MG63 (cell line): ENCODE measurements at regions not wholly inside any gene's neighbourhood (a gene's known extent, or its start where the extent isn't known, plus 50 kb on each side); places are given as distances from the start of the nearest gene placed in this dataset.
"Not testable (repeated sequence)": the region's sequence is repeated elsewhere in the genome, so short reads cannot be mapped to it uniquely, and the experiment has no call there.

Experiments used
- DNase-seq: peaks from one replicate; pipeline ENCODE4 v3.0.0-alpha.2; 2020
- H3K27me3 ChIP-seq: fragments of 250-450 bp; sonication (Bioruptor Pico); 2 replicates; pipeline ENCODE4 v1.5.1; 2020; ENCODE audit warnings: mild to moderate bottlenecking, moderate library complexity
- H3K36me3 ChIP-seq: fragments of 250-450 bp; sonication (Bioruptor Pico); 2 replicates; pipeline ENCODE4 v1.5.1; 2020; ENCODE audit warnings: mild to moderate bottlenecking, moderate library complexity
- H3K4me3 ChIP-seq: fragments of 250-450 bp; sonication (Bioruptor Pico); 2 replicates; pipeline ENCODE4 v1.5.1; 2020; ENCODE audit warnings: mild to moderate bottlenecking, moderate library complexity
- H3K9me3 ChIP-seq: fragments of 250-450 bp; sonication (Bioruptor Pico); 2 replicates; pipeline ENCODE4 v1.5.1; 2020; ENCODE audit warnings: mild to moderate bottlenecking, moderate library complexity

DNA sequence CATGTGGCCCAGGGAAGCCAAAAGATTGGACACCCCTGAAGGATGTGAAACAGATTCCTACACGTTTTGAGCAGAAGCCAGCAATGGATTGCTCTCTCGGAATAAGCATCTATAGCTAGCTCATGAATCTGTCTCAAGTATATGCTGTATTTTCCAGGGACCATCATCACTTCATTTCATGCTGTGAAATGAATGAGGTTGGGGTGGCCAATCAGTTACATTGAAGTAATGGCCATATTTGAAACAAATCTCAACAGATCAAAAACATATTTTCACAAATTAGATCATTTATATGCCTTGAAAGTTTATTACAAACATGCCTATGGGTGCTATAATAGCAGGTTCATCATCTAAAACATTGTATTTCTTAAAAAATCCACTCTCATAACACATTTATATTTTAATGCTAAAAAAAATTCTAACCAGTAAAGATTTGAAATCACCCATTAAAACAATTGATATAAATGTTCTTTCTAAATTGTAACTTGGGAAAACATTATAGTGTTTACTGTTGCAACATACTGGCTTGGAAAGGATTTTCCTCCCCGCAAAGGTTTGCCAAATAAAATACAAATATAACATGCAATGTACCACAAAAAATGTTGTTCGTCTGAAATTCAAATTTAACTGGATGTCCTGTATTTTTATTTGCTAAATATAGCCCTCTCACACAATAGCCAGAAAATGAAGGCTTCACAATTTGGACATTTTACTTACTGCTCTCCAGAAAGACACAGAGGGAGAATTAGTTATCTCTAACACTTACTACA lies 743.6 kb downstream of the KCNJ2 start:
- no peaks in the 10 kb centered on the region for H3K36me3 ChIP-seq
- DNase-seq = no peak
- no peaks in the 10 kb centered on the region for H3K27me3 ChIP-seq
- no peak overlapping the region for H3K4me3 ChIP-seq
- H3K9me3 ChIP-seq = peaks cover 2% of the 10 kb centered on the region

DNA sequence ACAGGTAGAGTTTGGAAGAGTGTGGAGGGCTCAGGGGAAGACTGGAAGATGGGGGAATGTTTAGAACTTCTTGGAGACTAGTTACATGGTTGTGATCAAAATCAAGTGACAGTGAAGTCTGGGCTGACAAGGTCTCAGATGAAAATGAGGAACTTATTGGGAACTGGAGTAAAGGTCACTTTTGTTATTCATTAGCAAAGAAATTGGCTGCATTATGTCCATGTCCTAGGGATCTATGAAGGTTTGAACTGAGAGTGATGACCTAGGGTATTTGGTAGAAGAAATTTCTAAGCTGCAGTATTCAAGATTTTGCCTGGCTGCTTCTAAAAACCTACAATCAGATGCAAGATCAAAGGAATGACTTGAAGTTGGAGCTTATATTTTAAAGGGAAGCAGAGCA lies 747.1 kb downstream of the KCNJ2 start:
- Histone ChIP-seq H3K36me3 (no peaks in the 10 kb centered on the region), H3K4me3 (no peak overlapping the region), H3K9me3 (no peaks in the 10 kb centered on the region), H3K27me3 (no peaks in the 10 kb centered on the region)
- no peak for DNase-seq

DNA sequence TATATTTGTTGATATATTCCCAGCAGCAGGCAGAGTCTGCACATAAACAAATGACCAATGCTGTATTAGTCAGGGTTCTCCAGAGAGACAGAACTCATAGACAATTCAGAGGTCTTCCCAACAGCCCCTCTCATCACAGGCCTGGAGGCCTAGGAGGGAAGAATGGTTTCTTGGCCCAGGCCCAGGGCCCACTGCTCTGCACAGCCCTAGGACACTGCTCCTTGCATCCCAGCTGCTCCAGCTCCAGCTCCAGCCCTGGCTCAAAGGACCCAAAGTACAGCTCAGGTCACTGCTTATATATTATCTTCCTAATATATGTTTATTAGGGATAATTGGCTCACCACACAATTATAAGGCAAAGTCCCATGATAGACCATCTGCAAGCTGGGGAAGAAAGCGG lies 749.9 kb downstream of the KCNJ2 start:
- Histone ChIP-seq H3K36me3 (no peaks in the 10 kb centered on the region), H3K27me3 (no peaks in the 10 kb centered on the region), H3K9me3 (no peaks in the 10 kb centered on the region; the same call in 1 of the 2 replicates), H3K4me3 (no peak overlapping the region)
- no peak for DNase-seq

DNA sequence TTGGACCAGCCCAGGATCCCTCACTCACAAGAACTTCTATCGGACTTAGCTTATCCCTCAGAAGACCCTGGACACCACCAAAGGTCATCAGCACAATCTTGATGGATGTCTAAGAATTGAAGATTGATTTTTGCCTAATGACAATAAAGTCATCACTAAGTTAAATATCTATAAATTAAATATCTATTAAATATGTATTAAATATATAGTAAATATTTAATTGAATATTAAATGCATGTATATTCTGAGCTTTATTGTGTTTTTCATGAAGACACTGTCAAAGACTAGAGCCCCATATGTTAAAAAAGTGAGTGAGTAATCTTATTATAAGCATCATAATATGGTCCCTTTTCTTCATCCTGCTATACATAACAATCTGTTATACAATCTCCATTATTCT lies 751.1 kb downstream of the KCNJ2 start:
- DNase-seq = no peak
- H3K9me3 ChIP-seq = no peaks in the 10 kb centered on the region; the same call in 1 of the 2 replicates
- no peaks in the 10 kb centered on the region for H3K36me3 ChIP-seq
- no peak overlapping the region for H3K4me3 ChIP-seq
- no peaks in the 10 kb centered on the region for H3K27me3 ChIP-seq

DNA sequence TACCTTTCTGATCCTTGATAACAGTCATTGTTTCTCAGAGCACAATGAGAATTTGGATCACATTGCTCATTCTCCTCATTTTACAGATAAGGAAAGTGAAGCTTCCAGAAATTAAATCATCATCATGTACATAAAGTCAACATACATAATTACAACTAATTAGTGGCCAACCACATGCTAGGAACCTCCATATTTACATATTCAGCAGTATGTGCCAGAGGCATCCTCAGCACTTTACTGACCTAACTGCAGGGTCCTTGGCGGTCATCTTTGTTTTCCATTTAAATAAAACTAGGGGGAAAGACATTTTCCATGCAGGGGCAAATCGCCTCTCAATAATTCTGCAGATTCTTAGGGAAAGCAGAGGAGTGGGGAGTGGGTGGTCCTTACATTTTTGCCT lies 752.9 kb downstream of the KCNJ2 start:
- Histone ChIP-seq H3K27me3 (no peaks in the 10 kb centered on the region), H3K36me3 (no peaks in the 10 kb centered on the region), H3K4me3 (no peak overlapping the region), H3K9me3 (no peaks in the 10 kb centered on the region; the same call in 1 of the 2 replicates)
- DNase-seq = no peak

DNA sequence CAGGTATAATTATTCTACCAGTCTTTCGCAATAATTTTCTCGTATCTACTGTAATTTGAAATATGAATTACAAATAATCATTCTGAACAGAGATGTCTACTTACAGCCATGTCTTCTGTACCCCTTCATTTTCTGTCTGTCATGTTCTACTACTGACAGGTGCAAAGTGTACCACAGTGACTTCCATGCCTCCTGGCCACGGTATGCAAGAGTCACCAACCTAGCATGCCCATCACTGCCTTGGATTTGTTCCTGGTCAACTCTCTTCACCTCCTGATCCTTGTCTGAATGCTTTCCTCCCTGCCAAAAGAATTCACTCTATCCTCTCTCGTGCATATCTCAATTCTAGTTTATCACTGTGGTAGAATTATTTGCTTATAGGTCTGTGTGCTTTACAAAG lies 755.4 kb downstream of the KCNJ2 start:
- no peak for DNase-seq
- Histone ChIP-seq H3K36me3 (no peaks in the 10 kb centered on the region), H3K9me3 (no peaks in the 10 kb centered on the region; the same call in 1 of the 2 replicates), H3K27me3 (no peaks in the 10 kb centered on the region), H3K4me3 (no peak overlapping the region)

DNA sequence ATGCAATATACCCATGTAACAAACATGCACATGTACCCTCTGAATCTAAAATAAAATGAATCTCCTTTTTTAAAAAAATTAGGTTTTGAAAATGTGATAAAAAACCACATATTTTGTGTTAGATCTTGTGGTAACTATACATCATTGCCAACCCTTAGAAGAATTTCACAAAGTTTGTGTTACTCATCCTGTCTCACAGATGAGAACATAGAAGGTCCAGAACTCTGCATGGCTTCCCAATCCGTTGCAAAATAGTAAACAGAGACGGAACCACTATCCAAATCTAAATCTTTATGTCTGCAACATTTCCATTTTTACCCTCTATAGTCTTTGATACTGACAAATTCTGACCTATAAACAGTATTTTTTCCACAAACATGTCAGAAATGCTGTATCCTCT lies 759.9 kb downstream of the KCNJ2 start:
- H3K4me3 ChIP-seq = no peak overlapping the region
- no peak for DNase-seq
- no peaks in the 10 kb centered on the region for H3K36me3 ChIP-seq
- no peaks in the 10 kb centered on the region for H3K27me3 ChIP-seq
- no peaks in the 10 kb centered on the region for H3K9me3 ChIP-seq

DNA sequence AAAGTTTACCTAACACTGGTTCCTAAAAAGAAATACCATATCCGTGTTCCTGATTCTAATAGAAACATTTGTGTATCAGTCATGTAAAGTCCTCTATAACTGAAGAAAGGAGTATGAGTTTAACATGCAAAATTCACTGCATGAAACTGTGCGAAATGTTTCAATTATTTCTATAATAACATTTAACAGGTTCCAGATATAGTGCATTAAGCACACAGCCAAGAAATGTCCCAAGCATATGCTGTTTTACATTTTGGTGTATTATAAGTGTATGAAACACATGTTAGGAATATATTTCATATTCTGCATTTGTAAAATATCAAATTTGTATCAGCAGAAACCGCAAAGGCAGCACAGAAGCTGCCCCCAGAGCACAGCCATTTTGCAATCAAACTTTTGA lies 764.9 kb downstream of the KCNJ2 start:
- Histone ChIP-seq H3K9me3 (no peaks in the 10 kb centered on the region), H3K4me3 (no peak overlapping the region), H3K27me3 (no peaks in the 10 kb centered on the region), H3K36me3 (no peaks in the 10 kb centered on the region)
- no peak for DNase-seq

DNA sequence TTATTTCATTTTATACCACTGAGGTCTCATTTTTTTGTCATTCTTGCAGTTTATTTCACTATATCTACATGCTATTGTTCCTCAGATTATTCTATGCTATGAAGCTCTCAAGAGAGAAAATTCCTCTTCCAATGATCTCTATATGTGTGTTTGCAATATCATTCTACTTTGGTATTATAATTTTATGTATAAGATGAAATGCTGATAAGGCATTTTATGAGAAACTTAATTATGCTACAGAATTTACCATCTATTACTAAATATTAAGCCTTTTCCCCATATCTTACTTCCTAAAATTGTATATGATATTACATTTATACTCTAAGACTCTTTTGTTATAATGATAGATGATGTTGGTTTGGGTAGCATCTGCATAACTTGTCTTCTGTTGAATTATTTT lies 765.5 kb downstream of the KCNJ2 start:
- H3K4me3 ChIP-seq = no peak overlapping the region
- DNase-seq = no peak
- no peaks in the 10 kb centered on the region for H3K36me3 ChIP-seq

DNA sequence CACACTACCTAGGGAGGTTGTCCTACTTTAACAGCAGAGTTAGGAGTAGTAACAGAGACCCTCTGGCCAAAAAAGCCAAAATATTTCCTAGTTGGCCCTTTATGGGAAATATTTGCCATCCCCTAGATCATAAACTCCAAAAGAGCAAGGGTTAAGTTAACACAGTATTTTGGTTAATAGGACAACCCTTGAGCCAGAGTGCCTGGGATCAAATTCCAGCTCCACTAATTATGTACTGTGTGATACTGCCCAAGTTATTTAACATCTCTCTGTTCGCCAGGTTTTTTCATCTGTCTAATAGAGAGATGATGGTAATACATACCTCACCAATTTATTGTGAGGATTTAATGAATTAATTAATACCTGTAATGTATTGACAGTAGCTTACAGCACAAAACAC lies 767.4 kb downstream of the KCNJ2 start:
- Histone ChIP-seq H3K4me3 (no peak overlapping the region), H3K27me3 (no peaks in the 10 kb centered on the region), H3K36me3 (no peaks in the 10 kb centered on the region), H3K9me3 (no peaks in the 10 kb centered on the region)
- DNase-seq = no peak

More for the DNA sequence above, 765.5 kb downstream of the KCNJ2 start:
- Histone ChIP-seq H3K27me3 (no peaks in the 10 kb centered on the region), H3K9me3 (no peaks in the 10 kb centered on the region)

DNA sequence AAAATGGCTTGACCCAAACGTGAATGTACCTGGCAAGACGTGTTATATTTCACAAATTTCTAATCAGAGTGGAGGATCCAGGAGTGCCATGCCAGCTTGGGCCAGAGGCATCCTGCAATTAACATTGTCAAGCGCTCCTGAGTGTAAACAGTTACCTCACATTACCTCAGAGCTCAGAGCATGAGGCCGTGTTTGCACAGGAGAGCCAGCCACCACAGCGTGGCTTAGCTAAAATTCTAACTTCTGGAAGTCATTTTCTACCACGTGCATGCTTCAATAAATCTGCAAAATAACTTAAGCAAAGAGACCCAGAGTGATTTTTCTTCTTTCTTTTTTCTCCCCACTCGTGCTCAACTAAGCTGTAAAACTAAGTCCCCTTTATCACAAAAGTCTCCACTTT lies 769.0 kb downstream of the KCNJ2 start:
- H3K9me3 ChIP-seq = no peaks in the 10 kb centered on the region
- no peaks in the 10 kb centered on the region for H3K36me3 ChIP-seq
- no peaks in the 10 kb centered on the region for H3K27me3 ChIP-seq
- DNase-seq = no peak
- H3K4me3 ChIP-seq = no peak overlapping the region

DNA sequence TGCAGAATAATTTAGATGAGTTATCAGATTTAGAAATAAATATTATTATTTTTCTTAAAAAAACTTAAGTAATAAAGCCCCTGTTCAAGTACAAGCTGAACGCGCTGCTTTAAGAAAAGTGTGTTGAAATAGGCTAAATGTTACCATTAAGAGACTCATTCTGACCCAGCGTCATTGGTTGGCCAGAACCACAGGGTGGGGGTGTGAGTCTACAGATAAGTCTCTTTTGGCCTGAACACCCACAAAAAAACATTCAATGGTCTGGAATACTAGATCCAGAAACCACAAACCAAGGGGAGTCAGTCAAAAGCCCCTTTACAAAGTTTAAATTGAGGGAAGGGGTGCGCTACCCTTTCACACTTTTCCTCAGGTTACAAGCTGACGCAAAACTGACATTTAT lies 776.1 kb downstream of the KCNJ2 start:
- H3K36me3 ChIP-seq = no peaks in the 10 kb centered on the region
- H3K9me3 ChIP-seq = 0 out of 2 replicates have a peak, but pooled peaks cover 2% of the 10 kb centered on the region
- no peak overlapping the region for H3K4me3 ChIP-seq
- DNase-seq = no peak
- H3K27me3 ChIP-seq = no peaks in the 10 kb centered on the region

DNA sequence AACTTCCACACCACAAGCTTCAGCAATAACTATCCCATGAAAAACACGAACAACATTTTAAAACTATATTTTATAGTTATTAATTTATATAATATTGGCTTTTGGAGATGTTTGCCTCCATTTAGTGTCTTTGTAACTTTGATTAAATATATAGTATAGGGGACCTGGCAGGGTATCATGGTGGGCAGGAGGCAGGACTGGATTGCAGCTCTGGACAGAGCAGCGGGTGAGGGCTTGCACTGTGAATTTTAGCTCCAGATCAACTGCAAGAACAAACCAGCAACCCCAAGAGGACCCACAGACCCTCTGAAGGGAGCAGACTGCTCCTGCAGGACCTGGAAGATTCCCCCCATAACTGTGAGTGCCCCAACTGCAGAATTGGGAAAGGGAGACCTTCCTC lies 777.9 kb downstream of the KCNJ2 start:
- 0 out of 2 replicates have a peak, but pooled peaks cover 2% of the 10 kb centered on the region for H3K9me3 ChIP-seq
- DNase-seq = no peak
- H3K4me3 ChIP-seq = no peak overlapping the region
- H3K27me3 ChIP-seq = no peaks in the 10 kb centered on the region
- no peaks in the 10 kb centered on the region for H3K36me3 ChIP-seq

DNA sequence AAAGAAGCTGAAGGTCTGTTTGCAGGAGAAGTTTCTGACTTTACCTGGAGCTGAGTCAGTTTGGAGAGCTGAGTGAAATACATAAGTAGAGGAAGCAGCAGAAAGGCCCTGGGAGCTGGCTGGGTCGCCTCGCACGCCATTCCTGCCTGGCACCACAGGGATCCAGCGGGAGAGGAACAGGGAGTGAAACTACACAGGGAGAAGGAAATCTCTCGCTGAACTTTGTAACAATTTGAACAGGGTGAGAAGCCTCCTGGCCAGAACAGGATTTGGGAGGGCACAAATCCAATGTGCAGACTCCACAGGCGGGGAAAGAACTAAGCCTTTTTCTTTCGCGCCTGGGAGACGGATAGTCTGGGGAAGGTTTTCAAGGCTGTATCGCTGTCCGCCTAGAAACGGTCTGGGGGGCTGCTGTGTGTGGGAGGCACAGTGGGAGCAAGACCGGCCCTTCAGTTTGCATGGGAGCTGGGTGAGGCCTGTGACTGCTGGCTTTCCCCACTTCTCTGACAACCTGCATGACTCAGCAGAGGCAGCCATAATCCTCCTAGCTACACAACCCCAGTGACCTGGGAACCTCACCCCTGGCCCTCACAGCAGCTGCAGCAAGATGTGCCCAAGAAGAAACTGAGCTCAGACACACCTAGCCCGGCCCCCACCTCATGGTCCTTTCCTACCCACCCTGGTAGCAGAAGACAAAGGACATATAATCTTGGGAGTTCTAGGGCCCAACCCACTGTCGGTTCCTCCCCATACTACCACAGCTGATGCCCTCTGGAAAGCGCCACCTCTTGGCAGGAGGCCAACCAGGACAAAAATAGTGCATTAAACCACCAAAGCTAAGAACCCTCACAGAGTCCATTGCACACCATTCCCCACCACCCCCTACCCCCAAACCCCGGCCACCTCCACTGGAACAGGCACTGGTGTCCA lies 778.6 kb downstream of the KCNJ2 start:
- no peak for DNase-seq
- Histone ChIP-seq H3K27me3 (no peaks in the 10 kb centered on the region), H3K4me3 (no peak overlapping the region), H3K9me3 (0 out of 2 replicates have a peak, but pooled peaks cover 2% of the 10 kb centered on the region), H3K36me3 (no peaks in the 10 kb centered on the region)

DNA sequence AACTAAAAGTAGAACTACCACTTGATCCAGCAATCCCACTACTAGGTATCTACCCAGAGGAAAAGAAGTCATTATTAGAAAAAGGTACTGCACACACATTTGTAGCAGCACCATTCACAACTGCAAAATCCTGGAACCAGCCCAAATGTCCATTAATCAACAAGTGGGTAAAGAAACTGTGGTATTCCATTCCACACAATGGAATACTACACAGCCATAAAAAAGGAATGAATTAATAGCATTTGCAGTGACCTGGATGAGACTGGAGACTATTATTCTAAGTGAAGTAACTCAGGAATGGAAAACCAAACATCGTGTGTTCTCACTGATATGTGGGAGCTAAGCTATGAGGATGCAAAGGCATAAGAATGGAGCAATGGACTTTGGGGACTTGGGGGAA lies 783.8 kb downstream of the KCNJ2 start:
- not testable (repeated sequence) for H3K27me3 ChIP-seq, H3K4me3 ChIP-seq, H3K36me3 ChIP-seq, DNase-seq, H3K9me3 ChIP-seq

DNA sequence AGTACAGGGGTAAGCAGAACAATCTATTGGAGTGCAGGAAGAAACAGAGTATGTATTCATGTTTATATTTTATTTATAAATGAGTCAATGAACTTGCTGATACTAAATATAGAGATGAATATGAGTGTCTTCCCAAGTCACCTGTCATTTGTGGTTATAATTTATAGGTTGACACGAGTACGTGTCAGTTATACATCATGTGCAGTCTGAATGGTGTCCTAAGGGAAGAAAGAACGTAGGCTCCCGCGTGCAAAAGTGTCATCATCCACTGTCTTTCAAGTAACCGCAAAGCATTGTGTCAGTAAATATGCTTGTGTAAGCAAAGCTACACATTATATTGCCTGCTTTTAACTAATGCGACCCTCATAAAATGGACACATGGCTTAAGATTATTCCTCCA lies 786.1 kb downstream of the KCNJ2 start:
- DNase-seq = no peak
- no peaks in the 10 kb centered on the region for H3K27me3 ChIP-seq
- no peaks in the 10 kb centered on the region for H3K9me3 ChIP-seq
- H3K4me3 ChIP-seq = no peak overlapping the region
- no peaks in the 10 kb centered on the region for H3K36me3 ChIP-seq

DNA sequence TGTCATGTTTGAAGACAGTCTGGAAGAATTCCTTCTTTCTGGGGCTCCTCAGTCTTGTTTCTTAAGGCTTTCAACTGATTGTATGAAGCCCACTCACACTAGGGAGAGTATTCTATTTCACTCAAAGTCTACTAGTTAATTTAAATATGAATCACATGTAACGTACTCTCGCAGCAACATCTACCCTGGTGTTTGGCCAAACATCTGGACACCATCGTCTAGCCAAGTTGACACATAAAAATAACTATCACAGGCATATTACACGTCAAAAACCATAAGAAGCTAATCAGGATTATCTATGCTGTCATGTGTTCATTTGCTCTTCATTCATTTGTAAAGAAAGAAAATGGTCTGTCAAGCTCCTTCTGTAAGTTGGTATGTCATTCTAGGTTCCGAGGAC lies 787.4 kb downstream of the KCNJ2 start:
- H3K36me3 ChIP-seq = no peaks in the 10 kb centered on the region
- DNase-seq = no peak
- H3K9me3 ChIP-seq = no peaks in the 10 kb centered on the region
- no peak overlapping the region for H3K4me3 ChIP-seq
- no peaks in the 10 kb centered on the region for H3K27me3 ChIP-seq
